ENCODE measurements at regions not wholly inside any gene's neighbourhood (a gene's known extent, or its start where the extent isn't known, plus 50 kb on each side); places are given as distances from the start of the nearest gene placed in this dataset.

GRCh38 chr3:6079011-6079410 is 781.9 kb upstream of the GRM7 start:
- peaks cover 4 to 17% (median 9%) of the 10 kb centered on the region in 7 donors for H3K9me3 Mint-ChIP-seq
- no peak overlapping the region for H3K27ac Mint-ChIP-seq
- H3K27me3 Mint-ChIP-seq (ENCODE audit: low read depth in 3 of 3): peaks cover 0 to 2% (median 0%) of the 10 kb centered on the region in 3 donors
- Histone ChIP-seq H3K9ac (ENCODE audit: insufficient read depth, low read length, poor library complexity, severe bottlenecking) (no peak overlapping the region), H2AFZ (ENCODE audit: insufficient read depth, low read depth, low read length, poor library complexity, severe bottlenecking) (no peak overlapping the region), H3K27ac (ENCODE audit: low read depth in 1 of 2, low read length in 2 of 2) (no peak overlapping the region), H3K4me3 (replicated peaks in 1 of 3; ENCODE audit: low read depth in 2 of 3, low read length in 3 of 3) (no peak overlapping the region), H3K9me3 (replicated peaks in 1 of 2; ENCODE audit: control insufficient read depth in 1 of 2, insufficient read depth in 1 of 2, low read length in 2 of 2) (peaks cover 8 to 32% of the 10 kb centered on the region in 2 donors), H3K4me1 (ENCODE audit: control insufficient read depth in 1 of 2, insufficient read depth in 2 of 2, low read length in 2 of 2) (no peaks in the 10 kb centered on the region), H4K20me1 (ENCODE audit: insufficient read depth, low read length) (no peaks in the 10 kb centered on the region), H3K36me3 (replicated peaks in 1 of 2; ENCODE audit: control insufficient read depth in 1 of 2, insufficient read depth in 2 of 2, low read length in 2 of 2) (no peaks in the 10 kb centered on the region), H3K27me3 (ENCODE audit: control insufficient read depth in 2 of 2, insufficient read depth in 2 of 2, low read length in 2 of 2) (no peaks in the 10 kb centered on the region), H3K79me2 (ENCODE audit: insufficient read depth, low read length) (no peaks in the 10 kb centered on the region), H3K4me2 (replicated peaks; ENCODE audit: extremely low read depth, low read length, poor library complexity, severe bottlenecking) (no peak overlapping the region)
- no peak overlapping the region for H3K4me3 Mint-ChIP-seq
- TF ChIP-seq CTCF (IDR thresholded peaks at IDR 0.05): no peak
- no peaks in the 10 kb centered on the region for H3K36me3 Mint-ChIP-seq
- 100% methylated on average over 2 of the region's 4 CpGs for WGBS (ENCODE audit: insufficient coverage)
- no peaks in the 10 kb centered on the region for H3K4me1 Mint-ChIP-seq
- DNase-seq: no peak
- intact Hi-C loops (cut with micrococcal nuclease): no loop called here

GRCh38 chr3:6079561-6080179 is 781.2 kb upstream of the GRM7 start:
- Histone ChIP-seq H3K4me3 (replicated peaks in 1 of 3; ENCODE audit: low read depth in 2 of 3, low read length in 3 of 3) (no peak overlapping the region), H3K9me3 (replicated peaks in 1 of 2; ENCODE audit: control insufficient read depth in 1 of 2, insufficient read depth in 1 of 2, low read length in 2 of 2) (peaks cover 8 to 35% of the 10 kb centered on the region in 2 donors), H4K20me1 (ENCODE audit: insufficient read depth, low read length) (no peaks in the 10 kb centered on the region), H3K36me3 (replicated peaks in 1 of 2; ENCODE audit: control insufficient read depth in 1 of 2, insufficient read depth in 2 of 2, low read length in 2 of 2) (no peaks in the 10 kb centered on the region), H3K27ac (ENCODE audit: low read depth in 1 of 2, low read length in 2 of 2) (no peak overlapping the region), H3K27me3 (ENCODE audit: control insufficient read depth in 2 of 2, insufficient read depth in 2 of 2, low read length in 2 of 2) (no peaks in the 10 kb centered on the region), H3K79me2 (ENCODE audit: insufficient read depth, low read length) (no peaks in the 10 kb centered on the region), H3K4me1 (ENCODE audit: control insufficient read depth in 1 of 2, insufficient read depth in 2 of 2, low read length in 2 of 2) (no peaks in the 10 kb centered on the region), H2AFZ (ENCODE audit: insufficient read depth, low read depth, low read length, poor library complexity, severe bottlenecking) (no peak overlapping the region), H3K9ac (ENCODE audit: insufficient read depth, low read length, poor library complexity, severe bottlenecking) (no peak overlapping the region), H3K4me2 (replicated peaks; ENCODE audit: extremely low read depth, low read length, poor library complexity, severe bottlenecking) (no peak overlapping the region)
- DNase-seq: no peak
- Mint-ChIP-seq H3K4me3 (no peak overlapping the region), H3K27me3 (ENCODE audit: low read depth in 3 of 3) (peaks cover 0 to 2% (median 0%) of the 10 kb centered on the region in 3 donors), H3K4me1 (no peaks in the 10 kb centered on the region), H3K27ac (no peak overlapping the region), H3K36me3 (no peaks in the 10 kb centered on the region), H3K9me3 (peaks cover 4 to 16% (median 8%) of the 10 kb centered on the region in 7 donors)
- no CpG with 5 or more reads among the region's 6 CpGs for WGBS (ENCODE audit: insufficient coverage)
- TF ChIP-seq CTCF (IDR thresholded peaks at IDR 0.05): no peak
- intact Hi-C loops (cut with micrococcal nuclease): no loop called here
